Epithelial cell of prostate (primary cell): ENCODE measurements at regions not wholly inside any gene's neighbourhood (a gene's known extent, or its start where the extent isn't known, plus 50 kb on each side); places are given as distances from the start of the nearest gene placed in this dataset.

Source experiments
- DNase-seq: peaks from one replicate; pipeline ENCODE4 v3.0.0-alpha.2; 2011; ENCODE audit warnings: low read depth, low spot score
- H3K27ac ChIP-seq: fragments of 450-650 bp; 2 replicates; pipeline ENCODE4 v1.5.1; 2017; ENCODE audit warnings: mild to moderate bottlenecking

DNA sequence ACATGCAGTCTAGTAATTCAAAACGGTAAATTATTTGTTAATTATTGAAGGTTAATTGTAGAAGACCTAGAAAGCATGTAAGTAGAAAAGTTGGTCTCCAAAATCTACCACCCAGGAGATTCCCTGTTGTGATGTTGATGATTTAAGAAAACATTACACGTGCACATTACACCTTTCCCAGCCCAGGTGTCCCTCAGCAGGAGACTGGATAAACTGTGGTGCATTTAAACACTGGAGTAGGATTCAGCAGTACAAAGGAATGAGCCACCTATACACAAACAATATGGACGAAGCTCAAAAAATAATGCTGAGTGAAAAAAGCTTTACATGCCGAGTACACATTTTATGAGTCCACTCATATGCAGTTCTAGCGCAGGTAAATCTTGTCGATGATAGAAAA lies 109.0 kb upstream of the STARD3NL start:
- no peak for DNase-seq
- no peak overlapping the region for H3K27ac ChIP-seq

DNA sequence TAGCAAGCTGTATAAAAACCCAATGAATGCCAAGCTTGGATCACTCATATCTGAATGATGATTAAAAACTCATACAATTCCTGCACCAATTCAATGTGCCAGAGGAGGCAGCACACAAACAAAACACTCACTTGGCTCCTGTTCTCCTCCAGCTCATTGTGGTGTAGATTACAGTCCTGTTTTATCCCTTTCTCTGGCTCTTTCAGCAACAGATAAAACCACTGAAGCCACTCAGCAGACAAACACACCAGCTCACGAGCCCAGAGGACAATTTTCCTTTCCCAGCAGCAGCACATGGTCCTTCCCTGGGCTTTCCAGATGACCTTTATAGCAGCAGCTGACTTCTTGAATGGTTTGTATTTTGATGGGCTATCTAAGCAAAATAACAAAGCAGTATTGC lies 107.3 kb upstream of the STARD3NL start:
- DNase-seq: no peak
- no peak overlapping the region for H3K27ac ChIP-seq

DNA sequence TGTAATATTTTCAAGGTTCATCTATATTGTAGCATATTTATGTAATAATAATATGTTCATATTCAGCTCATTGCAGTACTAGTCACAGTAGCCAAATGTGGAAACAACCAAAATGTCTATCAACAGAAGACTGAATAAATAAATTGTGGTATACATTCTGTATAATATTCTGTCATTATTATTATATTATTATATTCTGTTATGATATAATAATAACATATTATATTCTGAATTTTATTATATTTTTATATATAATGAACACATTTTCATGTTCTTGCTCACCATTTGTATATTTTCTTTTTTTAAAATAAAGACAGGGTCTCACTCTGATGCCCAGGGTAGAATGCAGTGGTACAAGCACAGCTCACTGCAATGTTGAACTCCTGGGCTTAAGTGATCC lies 91.2 kb upstream of the STARD3NL start:
- DNase-seq: no peak
- H3K27ac ChIP-seq: no peak overlapping the region

DNA sequence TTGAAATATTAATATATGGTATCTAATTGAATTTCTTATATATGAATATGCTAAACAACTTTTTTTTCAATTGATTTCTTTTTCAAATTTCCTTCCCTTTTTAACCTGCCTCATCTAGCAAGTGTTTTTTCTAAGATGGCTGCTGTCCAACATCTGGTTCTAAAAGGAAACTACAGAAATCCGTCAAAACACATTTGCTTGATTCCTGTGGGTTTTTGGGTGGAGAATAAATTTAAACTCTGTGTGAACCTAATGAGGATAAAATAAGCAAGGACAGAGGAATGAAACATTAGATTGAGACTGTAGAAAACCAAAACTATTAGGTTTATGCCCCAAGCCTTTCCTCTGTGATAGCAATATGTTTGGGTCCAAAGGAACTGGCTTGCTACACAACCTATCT lies 75.5 kb upstream of the STARD3NL start:
- no peak for DNase-seq
- no peak overlapping the region for H3K27ac ChIP-seq

DNA sequence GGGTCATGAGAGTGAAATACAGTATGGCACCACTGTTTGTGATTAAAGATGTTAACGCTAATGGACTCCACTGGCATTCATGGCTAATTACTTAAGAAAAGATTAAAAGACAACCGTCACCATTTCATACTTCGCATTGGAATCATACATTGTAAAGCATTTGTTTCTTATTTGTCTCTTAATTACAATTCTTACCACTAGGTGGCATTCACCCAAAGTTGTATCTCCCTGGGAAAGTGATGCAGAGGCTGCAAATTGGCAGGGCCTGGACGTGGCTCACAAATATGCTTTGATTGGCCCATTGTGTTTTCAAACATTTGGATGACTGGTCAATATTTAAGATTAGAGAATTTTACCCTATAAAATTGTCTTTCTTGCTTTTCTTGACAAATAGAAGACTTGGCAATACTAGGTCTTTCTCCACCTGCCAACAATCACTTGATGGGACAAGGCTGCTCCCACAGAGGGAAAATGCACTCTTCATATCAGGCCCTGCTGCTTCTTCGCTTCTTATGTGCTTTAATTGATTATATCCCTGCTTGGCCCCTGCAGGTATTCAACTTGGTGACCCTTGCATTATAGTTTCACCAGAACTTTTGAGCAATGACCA lies 72.1 kb upstream of the STARD3NL start:
- DNase-seq: no peak

DNA sequence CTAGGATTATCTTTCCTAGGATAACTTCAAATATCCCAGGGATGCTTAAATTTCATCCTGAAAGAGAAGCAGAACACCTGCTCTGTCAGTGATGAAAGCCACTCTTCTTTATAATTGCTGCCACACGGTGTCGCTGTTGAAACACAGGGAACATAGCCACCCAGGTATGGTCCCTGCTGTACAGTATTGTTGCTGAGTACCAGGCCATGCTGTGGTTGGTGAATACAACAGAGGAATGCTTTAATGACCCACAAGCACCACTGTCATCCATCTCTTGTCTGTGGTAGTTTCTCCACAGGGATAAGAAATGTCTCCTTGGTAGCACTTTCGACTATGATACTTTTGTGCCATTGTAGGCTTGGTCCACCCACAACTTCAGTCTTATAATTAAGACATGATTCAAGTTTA lies 70.6 kb upstream of the STARD3NL start:
- DNase-seq: peak; percentile 6

More for the DNA sequence above, 72.1 kb upstream of the STARD3NL start:
- H3K27ac ChIP-seq: no peak overlapping the region

GRCh38 chr7:38112075-38112474 lies 66.0 kb upstream of the STARD3NL start:
- no peak overlapping the region for H3K27ac ChIP-seq
- no peak for DNase-seq

More for the DNA sequence above, 70.6 kb upstream of the STARD3NL start:
- no peak overlapping the region for H3K27ac ChIP-seq

DNA sequence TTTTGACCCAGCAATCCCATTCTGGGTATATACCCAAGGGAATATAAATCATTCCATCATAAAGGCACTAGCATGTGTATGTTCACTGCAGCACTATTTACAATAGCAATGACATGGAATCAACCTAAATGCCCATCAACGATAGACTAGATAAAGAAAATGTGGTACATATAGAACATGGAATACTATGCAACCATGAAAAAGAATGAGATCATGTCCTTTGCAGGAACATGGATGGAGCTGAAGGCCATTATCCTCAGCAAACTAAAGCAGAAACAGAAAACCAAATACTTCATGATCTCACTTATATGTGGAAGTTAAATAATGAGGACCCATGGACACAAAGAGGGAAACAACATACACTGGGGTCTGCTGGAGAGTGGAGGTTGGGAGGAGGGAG lies 58.0 kb upstream of the STARD3NL start:
- H3K27ac ChIP-seq: no peak overlapping the region
- no peak for DNase-seq

DNA sequence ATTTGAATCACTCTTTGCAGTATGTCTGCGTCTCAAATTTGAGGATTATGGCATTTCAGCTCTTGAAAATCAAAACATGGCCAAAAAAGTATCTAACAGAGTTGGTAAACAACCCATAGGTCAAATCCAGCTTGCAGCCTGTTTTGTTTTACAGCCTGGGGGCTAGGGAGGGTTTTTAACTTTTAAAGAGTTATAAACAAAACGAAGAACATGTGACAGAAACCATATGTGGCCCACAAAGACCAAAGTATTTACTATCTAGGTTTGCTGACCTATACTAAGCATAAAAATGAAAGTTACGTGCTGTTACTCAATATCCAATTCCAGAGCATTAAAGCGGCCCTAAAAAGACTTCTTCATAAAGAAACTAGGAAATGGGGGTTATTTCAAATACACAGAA lies 55.5 kb upstream of the STARD3NL start:
- no peak overlapping the region for H3K27ac ChIP-seq
- no peak for DNase-seq

GRCh38 chr7:38123494-38123893 lies 54.6 kb upstream of the STARD3NL start:
- no peak overlapping the region for H3K27ac ChIP-seq
- no peak for DNase-seq

- DNase-seq: no peak
Measured at GRCh38 chr7:38127216-38128207, 50.5 kb upstream of the STARD3NL start.

More at GRCh38 chr7:38127216-38128207, 50.5 kb upstream of the STARD3NL start:
- H3K27ac ChIP-seq: no peak overlapping the region
